Anterior cingulate cortex (tissue), 58 donors: ENCODE measurements at regions not wholly inside any gene's neighbourhood (a gene's known extent, or its start where the extent isn't known, plus 50 kb on each side); places are given as distances from the start of the nearest gene placed in this dataset.

ENCODE experiments used
- DNase-seq, 58 donors: peaks; one replicate each; lab custom pipeline; 2025; lab: John Stamatoyannopoulos, UW

DNA sequence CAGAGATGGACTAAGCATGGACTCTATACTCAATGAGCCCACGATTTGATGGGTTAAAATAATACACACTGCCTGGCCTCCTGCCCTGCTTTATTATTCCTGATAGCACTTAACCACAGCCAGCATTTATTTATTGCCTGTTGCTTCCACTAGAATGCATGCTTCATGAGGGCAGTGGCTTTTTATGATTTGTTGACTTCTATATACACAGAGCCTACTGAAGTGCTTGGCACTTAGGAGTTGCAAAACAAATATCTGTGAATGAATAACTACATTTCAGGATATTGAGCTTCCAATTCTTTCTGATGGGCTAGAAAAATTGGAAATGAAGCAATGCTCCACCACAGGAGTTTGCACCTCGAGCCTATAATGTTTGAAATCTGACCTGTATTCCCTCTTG is 513.6 kb upstream of the ZMIZ1 start:
- no peak for DNase-seq

DNA sequence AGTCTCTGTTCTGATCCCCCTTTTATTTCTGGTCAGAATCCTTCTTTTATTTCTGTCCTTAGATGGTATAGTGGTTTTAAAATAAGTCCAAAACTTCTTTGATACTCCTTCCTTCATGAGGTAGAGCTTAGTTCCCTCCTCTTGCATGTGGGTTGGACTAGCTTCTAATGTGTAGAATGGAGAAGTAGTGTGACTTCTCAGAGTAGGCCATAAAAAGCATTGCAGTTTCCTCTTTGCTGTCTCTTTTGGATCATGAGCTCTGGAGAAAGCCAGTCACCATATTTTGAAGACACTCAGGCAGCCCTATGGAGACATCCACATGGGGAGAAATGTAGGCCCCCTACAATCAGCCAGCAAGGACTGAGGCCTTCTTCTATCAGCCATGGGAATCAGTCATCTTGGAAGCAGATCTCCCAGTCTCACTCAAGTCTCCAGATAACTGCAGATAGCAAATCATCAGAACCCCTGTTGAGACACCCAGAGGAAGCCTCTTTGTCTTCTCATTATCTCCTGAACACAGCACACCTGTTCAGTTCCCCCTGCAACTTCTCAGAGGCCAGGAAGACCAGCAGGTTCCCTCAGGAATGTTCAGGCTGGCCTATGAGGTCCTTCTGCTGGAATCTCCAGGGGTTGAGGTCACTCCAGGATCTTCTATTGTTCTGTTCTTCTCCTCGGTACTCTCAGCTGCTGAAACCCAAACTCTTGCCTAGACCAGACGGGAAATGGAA is 511.9 kb upstream of the ZMIZ1 start:
- no peak for DNase-seq

DNA sequence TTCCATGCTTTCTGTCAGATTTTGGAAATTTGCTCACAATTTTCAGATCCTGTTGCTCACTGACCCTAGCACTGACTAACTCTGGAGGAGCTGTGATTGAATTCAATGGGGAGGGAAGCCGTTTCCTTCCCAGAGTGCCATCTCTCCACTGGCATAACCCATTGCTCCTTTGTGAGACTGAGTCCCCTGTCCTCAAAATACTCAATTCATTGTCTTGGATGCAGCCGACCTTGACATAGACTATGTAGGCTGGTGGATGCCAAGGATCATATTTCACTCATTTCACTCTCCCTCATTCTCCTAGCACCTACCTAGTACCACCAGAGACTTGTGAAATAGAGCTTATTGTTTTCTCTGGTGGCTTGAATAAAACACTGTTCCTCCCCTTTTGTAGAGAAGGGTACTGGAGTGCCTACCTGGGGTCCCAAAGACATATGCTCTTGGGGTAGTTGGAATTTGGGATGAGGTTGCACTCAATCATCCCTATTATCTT is 511.3 kb upstream of the ZMIZ1 start:
- no peak for DNase-seq

DNA sequence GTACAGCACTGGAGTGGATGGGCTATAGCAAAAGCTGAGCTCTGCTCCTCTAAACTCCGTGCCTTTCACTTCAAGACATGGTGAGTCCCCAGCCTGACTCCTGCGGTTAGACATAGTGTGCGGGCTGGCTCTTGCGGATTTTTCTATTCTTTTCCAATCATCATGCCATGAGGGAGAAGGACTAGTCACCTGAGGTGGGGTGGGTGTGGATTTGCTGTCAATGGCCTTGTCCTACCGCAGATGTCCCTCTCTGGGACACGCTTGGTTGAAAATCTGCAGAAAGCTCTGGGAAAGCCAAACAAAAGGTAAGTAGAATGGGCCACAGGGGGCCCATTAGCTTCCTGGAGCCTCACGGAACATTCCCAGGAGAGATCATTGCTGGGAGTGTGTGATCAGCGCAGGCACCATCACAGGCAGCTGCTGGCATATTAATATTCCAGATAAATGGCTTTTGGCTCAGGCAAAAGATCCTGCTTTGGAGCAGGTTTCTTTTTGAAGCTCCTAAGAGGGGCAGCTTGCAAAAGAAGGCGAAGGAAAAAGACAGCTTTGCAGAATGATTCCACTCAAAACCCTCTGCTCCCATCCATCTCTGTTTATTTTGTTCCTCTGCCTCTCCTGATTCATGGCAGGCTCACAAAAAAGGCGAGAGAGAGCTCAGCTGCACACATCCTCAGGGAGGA is 509.0 kb upstream of the ZMIZ1 start:
- DNase-seq = no peak

DNA sequence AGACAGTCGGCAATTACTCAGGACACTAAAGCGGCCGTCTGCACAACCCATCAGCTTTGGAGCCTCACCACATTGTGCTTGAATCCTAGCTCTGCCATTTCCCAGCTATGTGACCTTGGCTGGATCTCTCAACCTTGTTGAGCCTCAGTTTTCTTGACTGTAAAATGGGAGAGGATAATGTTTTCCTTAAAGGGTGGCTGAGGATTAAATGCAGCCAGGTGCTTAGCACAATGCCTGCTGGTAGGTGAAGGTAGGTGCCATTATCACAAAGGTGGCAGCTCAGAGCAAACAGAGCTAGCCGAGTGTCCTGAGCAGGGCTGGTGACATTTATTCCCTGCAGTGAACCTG is 508.5 kb upstream of the ZMIZ1 start:
- DNase-seq = no peak

DNA sequence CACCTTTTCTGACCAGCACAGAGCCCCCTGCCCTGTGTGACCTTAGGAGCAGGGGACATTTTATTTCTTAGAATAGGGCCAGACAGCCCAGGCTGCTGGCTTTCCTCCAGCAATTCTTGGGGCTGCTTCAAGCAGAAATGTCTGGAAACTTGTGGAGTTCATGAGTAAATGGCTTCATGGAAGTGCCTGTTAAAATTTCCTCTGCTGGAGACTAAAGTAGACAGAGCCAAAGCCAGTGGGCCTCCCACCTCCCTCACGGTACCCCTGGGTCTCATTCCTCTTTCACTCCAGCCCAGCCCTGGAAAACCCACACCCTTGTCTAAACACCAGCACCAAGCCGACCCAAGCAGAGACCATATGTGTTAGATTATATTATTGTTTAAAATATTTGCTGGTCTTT is 505.5 kb upstream of the ZMIZ1 start:
- DNase-seq = no peak

DNA sequence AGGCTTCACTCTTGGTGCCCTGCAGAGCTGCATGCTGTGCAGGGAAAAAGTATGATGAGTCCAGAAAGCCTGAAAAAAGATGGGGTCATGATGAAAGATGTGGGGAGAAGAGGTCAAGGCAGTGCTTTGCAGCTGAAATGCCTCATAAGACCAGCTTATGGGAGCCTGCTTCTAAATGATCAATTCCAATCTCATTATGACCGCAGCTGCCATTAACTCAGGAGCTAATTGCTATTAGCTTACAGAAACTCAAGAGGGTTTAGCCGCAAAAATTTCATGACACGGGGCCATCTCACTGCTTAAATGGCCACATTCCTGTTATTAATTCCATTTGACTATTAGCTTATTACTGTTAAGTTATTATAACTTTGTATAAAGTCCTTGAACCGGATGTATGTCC is 502.9 kb upstream of the ZMIZ1 start:
- no peak for DNase-seq

DNA sequence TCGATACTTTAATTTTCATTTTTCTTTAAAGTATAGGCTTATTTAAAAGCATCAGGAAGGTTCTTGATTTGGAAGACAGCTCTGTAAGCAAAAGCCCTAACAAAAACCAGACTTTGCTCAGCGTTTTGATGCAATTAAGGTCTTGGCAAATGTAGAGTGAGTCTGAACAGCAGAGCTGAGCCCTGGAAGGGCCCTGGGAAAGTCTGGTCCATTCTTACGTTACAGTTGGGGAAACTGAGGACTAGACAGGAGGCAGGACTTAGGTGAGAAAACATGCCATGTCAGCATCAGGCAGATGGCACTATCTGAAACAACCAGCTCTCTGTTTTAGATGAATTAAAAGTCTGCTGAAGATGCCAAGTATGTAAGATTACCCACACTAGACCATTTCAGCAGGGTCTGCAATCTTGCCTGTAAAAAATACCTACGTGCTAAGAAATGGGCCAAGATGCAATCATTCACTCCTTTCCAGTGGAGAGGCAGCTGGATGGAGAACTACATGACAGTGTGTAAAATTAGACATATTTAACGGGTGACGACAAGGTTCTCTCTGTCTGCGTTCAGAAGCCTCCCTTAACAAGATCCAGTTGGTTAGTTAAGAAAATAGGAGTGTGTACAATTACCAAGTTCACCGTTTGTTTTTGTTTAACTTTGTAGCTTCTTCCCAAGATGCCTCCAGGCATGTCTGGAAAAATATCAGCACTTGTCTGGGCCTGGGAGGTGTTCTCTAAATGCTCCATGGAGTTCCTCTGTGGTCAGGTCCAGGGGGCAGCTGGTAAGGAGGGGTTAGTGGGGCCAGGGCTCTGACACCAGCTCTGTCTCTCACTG is 502.3 kb upstream of the ZMIZ1 start:
- DNase-seq = no peak

DNA sequence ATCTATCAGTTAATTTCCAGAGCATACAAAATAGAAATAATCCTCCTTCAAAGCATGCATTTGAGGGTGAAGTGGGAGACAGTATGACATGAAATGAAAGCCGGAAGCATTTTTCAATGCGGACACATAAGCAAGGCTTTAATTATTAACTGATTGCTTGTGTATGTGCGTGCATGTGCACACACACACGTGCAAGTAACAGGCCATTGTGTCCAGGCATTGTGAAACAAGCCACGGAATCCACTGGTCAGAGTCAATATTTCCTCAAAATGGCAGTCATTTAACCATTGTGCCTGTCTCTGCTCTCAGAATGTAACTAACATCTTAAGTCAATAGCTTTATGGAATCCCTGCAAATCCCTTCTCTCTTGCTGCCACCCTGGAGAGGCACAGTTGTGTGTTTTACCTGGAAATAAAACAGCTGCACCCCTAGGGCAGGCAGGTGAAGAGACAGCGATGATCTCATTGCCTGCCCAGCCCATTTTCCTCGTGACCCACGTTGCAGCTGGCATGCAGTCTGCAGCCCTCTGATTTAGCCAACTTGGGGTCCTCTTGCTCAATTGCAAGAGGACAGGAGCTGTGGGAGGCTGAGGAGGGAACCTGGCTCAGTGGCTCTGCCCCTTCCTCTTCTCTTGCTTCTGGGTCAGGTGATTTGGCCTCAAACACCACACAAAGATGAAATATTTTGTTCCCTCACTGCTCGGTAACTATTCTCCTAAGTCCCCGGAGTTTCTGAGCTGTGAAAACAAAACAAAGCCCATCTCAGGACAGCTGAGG is 500.9 kb upstream of the ZMIZ1 start:
- DNase-seq = no peak

DNA sequence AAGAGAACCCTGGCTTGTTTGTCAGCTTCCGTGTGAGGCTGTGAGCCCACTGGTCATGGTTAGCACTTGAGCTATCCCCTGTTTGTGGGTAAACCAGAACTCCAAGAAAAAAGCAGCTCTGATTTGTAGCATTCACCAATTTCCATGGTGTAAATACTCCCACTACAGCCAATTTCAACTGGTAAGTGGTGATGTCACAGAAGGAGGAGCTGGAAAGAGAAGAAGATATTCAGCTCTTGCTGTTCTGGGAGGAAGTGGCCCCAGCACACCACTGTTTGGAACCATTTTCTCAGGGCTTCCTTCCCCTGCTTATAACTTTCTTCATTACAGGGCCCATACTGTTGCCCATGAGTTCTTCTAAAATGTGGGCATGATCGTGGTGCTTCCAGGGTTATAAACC is 500.1 kb upstream of the ZMIZ1 start:
- DNase-seq = no peak

DNA sequence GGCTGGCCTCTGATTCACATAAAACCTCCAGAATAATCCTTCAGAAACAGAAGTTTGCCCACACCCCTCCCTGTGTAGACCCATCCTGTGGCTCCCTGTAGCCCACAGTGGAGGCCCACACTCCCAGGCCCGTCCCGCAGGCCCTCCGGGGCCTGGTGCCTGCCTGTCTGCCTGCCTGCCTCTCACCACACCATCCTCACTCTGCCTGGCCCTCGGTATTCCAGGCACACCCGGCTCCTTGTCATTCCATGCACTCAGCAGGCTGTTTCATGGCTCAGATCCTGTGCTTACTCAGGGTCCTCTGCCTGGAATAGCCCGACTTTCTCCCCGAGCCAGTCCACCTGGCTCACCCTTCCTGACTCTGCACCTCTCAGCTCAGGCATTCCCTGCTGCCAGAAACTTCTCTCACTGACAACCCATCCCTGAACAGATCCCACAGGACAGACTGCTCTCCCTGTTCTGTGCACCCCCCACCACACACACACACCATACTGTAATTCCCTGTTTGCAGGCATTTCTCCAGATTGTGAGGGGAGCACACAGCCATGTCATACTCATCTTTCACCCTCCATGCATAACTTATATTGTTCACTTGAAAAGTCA is 498.0 kb upstream of the ZMIZ1 start:
- peak in 37 of 58 donors; percentile 7 to 60 (median 33) for DNase-seq

DNA sequence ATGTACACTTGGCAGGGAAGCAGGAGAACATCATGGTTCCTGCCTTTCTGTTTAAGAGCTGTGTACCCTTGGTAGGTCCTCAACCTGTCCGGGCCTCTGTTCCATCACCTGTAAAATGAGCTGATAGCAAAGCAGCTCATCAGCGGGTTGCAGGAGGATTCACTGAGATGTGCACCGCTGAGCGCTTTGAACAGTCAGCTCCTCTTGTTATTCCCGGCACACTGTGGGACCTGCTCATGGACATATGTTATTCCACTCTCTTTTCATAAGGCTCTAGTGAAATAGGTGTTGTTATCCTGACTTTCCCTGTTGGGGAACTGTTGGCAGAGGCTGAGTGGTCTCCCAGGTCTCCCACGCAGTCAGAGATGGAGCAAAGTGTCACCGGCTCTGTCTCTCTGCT is 497.5 kb upstream of the ZMIZ1 start:
- DNase-seq = no peak

DNA sequence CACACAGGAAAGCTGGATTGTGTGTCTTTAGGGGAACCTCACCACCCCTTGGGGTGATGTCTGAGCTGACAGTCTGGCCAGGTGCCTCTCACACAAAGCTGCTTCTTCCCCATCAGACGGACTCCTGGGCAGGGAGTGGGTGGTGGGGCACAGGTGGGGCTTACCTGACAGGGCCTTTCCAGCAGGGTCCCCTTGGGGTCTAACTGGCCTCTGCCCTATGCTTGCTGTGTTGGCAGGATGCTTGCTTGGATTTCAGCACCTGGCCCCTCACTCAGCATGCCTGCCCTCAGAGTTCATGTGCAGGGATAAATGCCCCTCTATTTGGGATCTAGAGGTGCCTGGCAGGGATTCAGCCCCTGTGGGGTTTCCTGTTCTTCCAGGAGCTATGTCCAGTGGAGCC is 496.9 kb upstream of the ZMIZ1 start:
- no peak for DNase-seq

DNA sequence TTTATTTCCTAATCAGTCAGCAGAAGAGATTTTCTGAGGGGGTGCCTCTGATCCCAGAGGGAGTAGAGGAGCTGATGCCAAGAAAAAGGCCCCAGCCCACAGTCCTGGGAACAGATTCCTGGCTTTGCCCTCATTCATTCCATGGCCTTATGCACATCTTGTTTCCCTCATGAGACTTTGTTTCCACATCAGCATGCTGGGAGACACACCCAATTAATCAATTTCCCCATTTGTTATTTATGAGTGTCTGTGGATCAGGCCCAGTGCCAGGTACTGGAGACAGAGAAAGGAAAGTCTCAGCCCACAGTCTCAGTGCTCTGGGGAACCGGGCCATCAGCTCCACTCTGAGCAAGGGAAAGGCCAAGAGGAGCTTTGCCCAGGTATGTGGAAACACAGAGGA is 496.2 kb upstream of the ZMIZ1 start:
- DNase-seq = no peak

DNA sequence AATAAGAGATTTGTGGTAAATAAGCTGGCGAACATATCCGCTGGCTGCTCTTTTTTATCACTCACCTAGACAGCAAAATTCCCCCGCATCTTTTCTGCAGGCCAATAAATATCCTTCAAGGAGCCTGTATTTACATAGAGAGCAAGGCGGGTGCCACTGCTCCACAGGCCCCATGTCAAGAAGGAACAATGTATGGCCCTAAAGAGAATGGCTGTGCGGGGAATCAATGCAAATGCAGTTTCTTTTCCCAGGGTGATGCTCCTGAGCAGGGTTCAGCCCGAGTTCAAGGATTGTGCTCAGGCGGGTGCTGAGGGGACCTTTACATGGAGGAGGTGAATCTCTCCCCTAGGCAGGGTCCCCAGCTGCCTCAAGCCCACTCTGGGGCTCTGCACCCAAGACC is 494.2 kb upstream of the ZMIZ1 start:
- DNase-seq = no peak

DNA sequence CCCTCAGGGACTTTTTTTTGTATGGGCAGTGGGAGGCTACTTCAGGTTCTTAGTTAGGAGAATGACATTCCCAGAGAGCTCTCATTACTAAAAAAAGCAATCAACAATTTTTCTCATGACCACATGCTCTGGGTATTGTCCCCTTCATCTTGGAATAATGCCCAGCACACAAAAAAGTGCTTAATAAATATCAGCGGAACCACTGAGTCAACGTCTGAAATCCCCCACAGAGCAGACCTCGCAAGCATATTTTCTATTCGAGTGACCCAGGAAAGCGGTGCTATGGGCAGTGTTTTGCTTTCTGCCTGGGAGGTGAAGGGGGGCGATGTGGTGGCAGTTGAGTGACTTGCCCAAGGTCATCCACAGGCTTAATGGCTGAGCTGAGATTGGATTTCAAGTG is 493.4 kb upstream of the ZMIZ1 start:
- DNase-seq = no peak

DNA sequence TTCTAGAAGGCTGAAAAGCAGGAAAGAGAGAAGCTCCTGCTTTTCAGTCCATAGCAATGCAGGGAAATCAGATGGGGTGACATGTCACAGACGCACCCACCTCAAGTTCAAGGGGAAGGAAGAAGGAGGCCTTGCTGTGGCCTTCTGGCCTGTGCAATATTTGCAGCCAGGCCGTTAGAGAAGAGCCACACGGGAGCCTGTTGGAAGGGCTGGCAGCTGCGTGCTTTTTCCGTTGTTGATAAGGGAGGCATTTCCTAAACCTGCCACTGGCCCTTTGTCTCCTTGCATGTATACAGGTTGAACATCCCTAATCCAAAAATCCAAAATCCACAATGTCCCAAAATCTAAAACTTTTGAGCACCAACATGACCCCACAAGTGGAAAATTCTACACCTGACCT is 492.5 kb upstream of the ZMIZ1 start:
- no peak for DNase-seq

DNA sequence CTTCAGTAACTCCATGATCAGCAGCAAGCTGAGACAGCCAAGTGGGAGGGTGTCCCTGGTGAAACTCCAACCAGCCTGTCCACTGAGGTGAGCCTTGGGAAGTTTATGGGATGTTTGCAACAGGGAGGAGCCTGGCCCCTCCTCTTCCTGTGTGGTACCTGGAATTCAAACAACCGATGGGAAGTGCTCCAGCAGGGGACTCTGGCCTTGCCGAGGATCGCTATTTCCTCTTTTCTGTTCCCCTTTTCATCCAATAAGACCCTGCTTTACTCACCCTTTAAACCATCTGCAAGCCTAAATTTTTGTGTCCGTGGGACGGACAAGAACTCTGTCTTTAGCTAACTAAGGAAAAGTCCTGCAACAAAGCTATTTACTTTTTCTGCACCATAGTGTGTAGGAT is 491.1 kb upstream of the ZMIZ1 start:
- DNase-seq = no peak

DNA sequence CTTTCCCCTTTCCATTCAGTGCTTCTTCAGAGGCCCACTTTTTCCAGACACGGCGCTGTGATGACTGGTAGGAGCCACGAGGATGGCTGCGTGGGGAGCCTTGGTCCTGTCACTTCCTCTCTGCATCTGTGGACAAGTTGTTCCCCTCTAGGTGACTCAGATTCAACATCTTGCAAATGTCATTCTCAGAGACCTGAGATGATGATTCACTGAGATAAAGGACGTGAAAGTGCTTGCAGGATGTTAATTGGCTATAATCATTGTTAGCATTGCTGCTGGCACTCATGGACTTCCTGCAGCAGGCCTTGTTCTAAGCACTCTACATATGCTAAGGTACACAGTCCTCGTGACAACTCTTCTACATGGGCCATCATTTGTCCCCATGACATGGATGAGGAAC is 489.8 kb upstream of the ZMIZ1 start:
- DNase-seq = peak in 8 of 58 donors; percentile 10 to 70 (median 31)

DNA sequence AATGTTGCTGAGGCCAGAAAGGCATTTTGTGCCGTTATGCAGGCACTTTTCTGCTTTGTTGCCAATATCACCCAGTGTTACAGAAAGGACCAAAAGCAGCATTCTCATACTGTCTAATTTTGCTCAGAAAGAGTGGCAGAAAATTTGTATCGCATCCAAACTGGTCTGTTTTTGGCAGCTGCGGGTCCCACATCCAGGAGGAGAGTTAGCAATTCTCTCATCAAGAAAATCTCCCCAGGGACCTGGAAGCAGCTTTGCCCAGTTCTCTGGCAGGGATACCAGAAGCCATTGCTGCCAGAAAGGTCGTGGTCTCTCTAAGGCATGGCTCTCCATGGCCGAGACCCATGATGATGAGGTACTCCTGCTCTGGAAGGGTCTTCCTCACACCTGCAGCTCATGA is 489.2 kb upstream of the ZMIZ1 start:
- peak in 31 of 58 donors; percentile 13 to 79 (median 44) for DNase-seq
